ENCODE measurements at regions not wholly inside any gene's neighbourhood (a gene's known extent, or its start where the extent isn't known, plus 50 kb on each side); places are given as distances from the start of the nearest gene placed in this dataset.
A peak's percentile ranks its signal among the peaks of the same experiment; 100 is the strongest.

- no peak overlapping the region for H3K4me3 ChIP-seq
- DNase-seq (no peak), ATAC-seq (peak; percentile 55 to 90 (median 76)), FAIRE-seq (no peak)
- no peak for TF ChIP-seq CTCF (IDR thresholded peaks at IDR 0.05)
- no peaks in the 10 kb centered on the region for H3K27me3 ChIP-seq
- no peak overlapping the region for H3K27ac ChIP-seq
- no peaks in the 10 kb centered on the region for H3K36me3 ChIP-seq
- peaks cover 0 to 4% (median 0%) of the 10 kb centered on the region in 3 donors for H3K4me1 ChIP-seq
- intact Hi-C loops (cut with DNase I) = no loop called here
- 67 to 68% methylated on average over 3 of the region's 3 CpGs for WGBS, 2 donors
- H3K9me3 ChIP-seq = no peaks in the 10 kb centered on the region
Observed at GRCh38 chr4:114512595-114513295, 85.9 kb upstream of the UGT8 start.

GRCh38 chr4:114519368-114519767, 79.2 kb upstream of the UGT8 start:
- no peak for TF ChIP-seq CTCF (IDR thresholded peaks at IDR 0.05)
- H3K27me3 ChIP-seq = no peaks in the 10 kb centered on the region
- no peak overlapping the region for H3K27ac ChIP-seq
- intact Hi-C loops (cut with DNase I) = no loop called here
- DNase-seq (peak in 1 of 6 donors; percentile 19), ATAC-seq (peak in 1 of 4 donors; percentile 56), FAIRE-seq (no peak)
- H3K36me3 ChIP-seq = no peaks in the 10 kb centered on the region
- no peaks in the 10 kb centered on the region for H3K9me3 ChIP-seq
- H3K4me3 ChIP-seq = no peak overlapping the region
- WGBS, 2 donors = 17 to 20% methylated on average over 2 of the region's 2 CpGs
- no peaks in the 10 kb centered on the region for H3K4me1 ChIP-seq

- Histone ChIP-seq H3K27me3 (no peaks in the 10 kb centered on the region), H3K4me1 (no peaks in the 10 kb centered on the region), H3K9me3 (no peaks in the 10 kb centered on the region), H3K27ac (no peak overlapping the region), H3K4me3 (no peak overlapping the region), H3K36me3 (no peaks in the 10 kb centered on the region)
- DNase-seq (no peak), FAIRE-seq (no peak), ATAC-seq (no peak)
- WGBS, 2 donors = 67 to 80% methylated on average over 1 of the region's 1 CpG
- no peak for TF ChIP-seq CTCF (IDR thresholded peaks at IDR 0.05)
- intact Hi-C loops (cut with DNase I) = no loop called here
Observed at GRCh38 chr4:114527170-114527569, 71.4 kb upstream of the UGT8 start.

GRCh38 chr4:114527637-114528036, 71.0 kb upstream of the UGT8 start:
- H3K36me3 ChIP-seq = no peaks in the 10 kb centered on the region
- FAIRE-seq = no peak
- no peak for ATAC-seq
- H3K27ac ChIP-seq = no peak overlapping the region
- intact Hi-C loops (cut with DNase I) = no loop called here
- no peaks in the 10 kb centered on the region for H3K9me3 ChIP-seq
- no peak for DNase-seq
- WGBS, 2 donors = 37 to 42% methylated on average over 2 of the region's 2 CpGs
- peaks cover 0 to 2% (median 0%) of the 10 kb centered on the region in 4 donors for H3K27me3 ChIP-seq
- no peak for TF ChIP-seq CTCF (IDR thresholded peaks at IDR 0.05)
- no peak overlapping the region for H3K4me3 ChIP-seq
- H3K4me1 ChIP-seq = no peaks in the 10 kb centered on the region

- Histone ChIP-seq H3K27me3 (peaks cover 0 to 2% (median 0%) of the 10 kb centered on the region in 4 donors), H3K4me3 (no peak overlapping the region), H3K9me3 (no peaks in the 10 kb centered on the region), H3K36me3 (no peaks in the 10 kb centered on the region), H3K4me1 (no peaks in the 10 kb centered on the region), H3K27ac (no peak overlapping the region)
- ATAC-seq = no peak
- TF ChIP-seq CTCF (IDR thresholded peaks at IDR 0.05) = no peak
- no peak for FAIRE-seq
- no peak for DNase-seq
- 62 to 90% methylated on average over 1 of the region's 1 CpG for WGBS, 2 donors
- intact Hi-C loops (cut with DNase I) = no loop called here
Observed at GRCh38 chr4:114535725-114536124, 62.9 kb upstream of the UGT8 start.
